Astrocyte of the spinal cord (primary cell): ENCODE measurements at regions not wholly inside any gene's neighbourhood (a gene's known extent, or its start where the extent isn't known, plus 50 kb on each side); places are given as distances from the start of the nearest gene placed in this dataset.

Experiments
- DNase-seq: peaks from one replicate; pipeline ENCODE4 v3.0.0; 2011; ENCODE audit warnings: low read depth, low spot score
- H3K4me3 ChIP-seq: 2 replicates; pipeline ENCODE4 v1.5.1; 2011; ENCODE audit warnings: low read depth, mild to moderate bottlenecking, low read length, moderate library complexity
- CTCF ChIP-seq: IDR thresholded peaks from 2 replicates; pipeline ENCODE4 v1.5.1; 2012; ENCODE audit warnings: low read depth, mild to moderate bottlenecking, low read length, inconsistent platforms
- in situ Hi-C: cut with HindIII; loops from 2 replicates; pipeline ENCODE4 v1.10.0; 2017; ENCODE audit warnings: low sequenced_read_pairs

- DNase-seq = no peak
- TF ChIP-seq CTCF = no peak
Measured at GRCh38 chr1:185418472-185418871, 101.4 kb upstream of the IVNS1ABP start.

GRCh38 chr1:185412385-185413087 lies 95.5 kb upstream of the IVNS1ABP start:
- no peak for DNase-seq
- H3K4me3 ChIP-seq = no peak overlapping the region
- TF ChIP-seq CTCF = no peak
- in situ Hi-C loops = no loop called here

More at GRCh38 chr1:185418472-185418871, 101.4 kb upstream of the IVNS1ABP start:
- H3K4me3 ChIP-seq = no peak overlapping the region
- in situ Hi-C loops = no loop called here

GRCh38 chr1:185409763-185410528 lies 92.9 kb upstream of the IVNS1ABP start:
- H3K4me3 ChIP-seq = no peak overlapping the region
- DNase-seq = no peak
- no peak for TF ChIP-seq CTCF
- in situ Hi-C loops = no loop called here

GRCh38 chr1:185409345-185409744 lies 92.3 kb upstream of the IVNS1ABP start:
- no peak for DNase-seq
- TF ChIP-seq CTCF = no peak
- in situ Hi-C loops = no loop called here
- no peak overlapping the region for H3K4me3 ChIP-seq

GRCh38 chr1:185408700-185409270 lies 91.7 kb upstream of the IVNS1ABP start:
- no peak overlapping the region for H3K4me3 ChIP-seq
- in situ Hi-C loops = no loop called here
- TF ChIP-seq CTCF = no peak
- DNase-seq = peak; percentile 51

GRCh38 chr1:185406691-185407009 lies 89.6 kb upstream of the IVNS1ABP start:
- in situ Hi-C loops = no loop called here
- no peak for DNase-seq

More at GRCh38 chr1:185406691-185407009, 89.6 kb upstream of the IVNS1ABP start:
- H3K4me3 ChIP-seq = no peak overlapping the region
- TF ChIP-seq CTCF = no peak
